GM10248 (cell line): ENCODE measurements at regions not wholly inside any gene's neighbourhood (a gene's known extent, or its start where the extent isn't known, plus 50 kb on each side); places are given as distances from the start of the nearest gene placed in this dataset.
"Not testable (repeated sequence)": the region's sequence is repeated elsewhere in the genome, so short reads cannot be mapped to it uniquely, and the experiment has no call there.

Source experiments
- CTCF ChIA-PET: fragments of 300-600 bp; sonication (Branson Sonifier 250); formaldehyde crosslinking; extraction: SDS; loops from one replicate; lab custom pipeline; 2021; ENCODE audit warnings: antibody characterized with exemption; lab: Yijun Ruan, JAX
- POLR2A ChIA-PET: fragments of 350-650 bp; sonication (Branson Sonifier 250); formaldehyde crosslinking; extraction: SDS; loops from one replicate; lab custom pipeline; 2020; ENCODE audit warnings: antibody characterized with exemption; lab: Yijun Ruan, JAX
- DNase-seq: peaks from one replicate; pipeline ENCODE4 v3.0.0; 2012; ENCODE audit errors: extremely low spot score
- CTCF ChIP-seq: IDR thresholded peaks from 2 replicates; pipeline ENCODE4 v1.5.1; 2012; ENCODE audit warnings: mild to moderate bottlenecking, low read depth; ENCODE audit errors: extremely low read depth, missing control alignments, control extremely low read depth

GRCh38 chr3:177710506-177710905, 513.2 kb upstream of the TBL1XR1 start:
- no peak for TF ChIP-seq CTCF
- no peak for DNase-seq
- POLR2A ChIA-PET: no interaction called here
- CTCF ChIA-PET: no interaction called here

- TF ChIP-seq CTCF: no peak
- no peak for DNase-seq
- ChIA-PET POLR2A (no interaction called here), CTCF (interaction anchor here (1.0 kb wide), 1 partner anchor 11 kb away, joined by 3 read pairs; no protein-coding TSS in a partner anchor)
These were observed 514.4 kb upstream of the TBL1XR1 start for GRCh38 chr3:177711637-177712036.

GRCh38 chr3:177713928-177714900, 516.9 kb upstream of the TBL1XR1 start:
- no peak for TF ChIP-seq CTCF
- ChIA-PET POLR2A (no interaction called here), CTCF (interaction anchor here (1.3 kb wide), 1 partner anchor 64 kb away, joined by 3 read pairs; no protein-coding TSS in a partner anchor)
- DNase-seq: no peak

GRCh38 chr3:177714945-177715344, 517.7 kb upstream of the TBL1XR1 start:
- ChIA-PET POLR2A (no interaction called here), CTCF (interaction anchor here (1.3 kb wide), 1 partner anchor 12 kb away, joined by 4 read pairs; no protein-coding TSS in a partner anchor)
- TF ChIP-seq CTCF: no peak
- DNase-seq: no peak

- POLR2A ChIA-PET: no interaction called here
- no peak for TF ChIP-seq CTCF
- no peak for DNase-seq
- CTCF ChIA-PET: interaction anchor here (1.3 kb wide), 1 partner anchor 11 kb away, joined by 4 read pairs; no protein-coding TSS in a partner anchor
These were observed 518.7 kb upstream of the TBL1XR1 start for GRCh38 chr3:177715980-177716379.

GRCh38 chr3:177720927-177721326, 523.6 kb upstream of the TBL1XR1 start:
- CTCF ChIA-PET: not testable (repeated sequence)

More at GRCh38 chr3:177720927-177721326, 523.6 kb upstream of the TBL1XR1 start:
- DNase-seq, POLR2A ChIA-PET: not testable (repeated sequence)
